Uterus (tissue), 2 donors: ENCODE measurements at regions not wholly inside any gene's neighbourhood (a gene's known extent, or its start where the extent isn't known, plus 50 kb on each side); places are given as distances from the start of the nearest gene placed in this dataset.

Source experiments
- CTCF ChIP-seq, 4 experiments: fragments of 200-600 bp in 2 of 4; fragments of 450-650 bp in 2 of 4; sonication (generic) in 2 of 4; IDR thresholded peaks; one replicate each; pipeline ENCODE4 v1.5.1; 2016 to 2019; ENCODE audit warnings: antibody characterized with exemption in 4 of 4, mild to moderate bottlenecking in 2 of 4, moderate library complexity in 1 of 4
- POLR2A ChIP-seq, 2 donors: fragments of 450-650 bp; IDR thresholded peaks; one replicate each; pipeline ENCODE4 v1.6.1; 2016; ENCODE audit warnings: antibody characterized with exemption in 2 of 2, mild to moderate bottlenecking in 1 of 2, moderate library complexity in 1 of 2

DNA sequence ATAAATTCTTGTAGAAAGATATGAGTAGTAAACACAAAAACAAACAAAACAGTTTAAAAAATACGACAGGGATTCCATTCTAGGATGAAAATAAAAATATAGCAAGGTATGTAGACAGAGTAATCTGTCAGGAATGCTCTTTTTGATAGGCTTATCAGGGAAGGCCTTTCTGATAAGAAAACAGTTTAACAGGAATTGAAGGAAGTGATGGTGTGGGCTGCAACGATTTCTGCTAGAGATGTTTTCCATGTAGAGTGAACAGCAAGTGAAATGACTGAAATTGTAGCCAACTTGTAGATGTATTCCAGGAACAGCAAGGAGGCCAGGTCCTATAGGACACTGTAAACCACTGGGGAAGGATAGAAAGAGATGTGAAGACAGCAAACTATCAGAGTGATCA, 689.7 kb upstream of the GJE1 start:
- TF ChIP-seq CTCF (IDR thresholded peaks at IDR 0.05) (no peak), POLR2A (IDR thresholded peaks at IDR 0.05) (no peak)
